Colonic mucosa (tissue), 4 donors: ENCODE measurements at regions not wholly inside any gene's neighbourhood (a gene's known extent, or its start where the extent isn't known, plus 50 kb on each side); places are given as distances from the start of the nearest gene placed in this dataset.
A peak's percentile ranks its signal among the peaks of the same experiment; 100 is the strongest.

ENCODE experiments used
- DNase-seq: peaks from one replicate; pipeline ENCODE4 v3.0.0-alpha.2; 2020
- H3K27ac ChIP-seq: fragments of 200-600 bp; one replicate; pipeline ENCODE4 v1.8.0; 2021
- H3K27me3 ChIP-seq: fragments of 200-600 bp; one replicate; pipeline ENCODE4 v1.8.0; 2021
- H3K36me3 ChIP-seq: fragments of 200-600 bp; one replicate; pipeline ENCODE4 v1.8.0; 2021
- H3K4me1 ChIP-seq: fragments of 200-600 bp; one replicate; pipeline ENCODE4 v1.8.0; 2021; ENCODE audit warnings: mild to moderate bottlenecking
- H3K4me3 ChIP-seq: fragments of 200-600 bp; one replicate; pipeline ENCODE4 v1.8.0; 2021
- H3K9ac ChIP-seq, 2 donors: one replicate each; pipeline ENCODE4 v1.7.0; 2013; ENCODE audit warnings: control low read depth in 2 of 2, low read depth in 2 of 2, low read length in 2 of 2
- H3K9me3 ChIP-seq: fragments of 200-600 bp; one replicate; pipeline ENCODE4 v1.8.0; 2021
- CTCF ChIP-seq: fragments of 200-600 bp; IDR thresholded peaks from one replicate; pipeline ENCODE4 v1.8.0; 2022; ENCODE audit warnings: antibody characterized with exemption, mild to moderate bottlenecking
- intact Hi-C: fragments of 100-400 bp; cut with DNase I; formaldehyde crosslinking; loops from one replicate; pipeline ENCODE4 v1.14.1; 2022
- donor health status: healthy.
- donor health status: DM: no; HTN: no; CAD: no.
- donor health status: DM: no; HTN: no; CAD: no.

DNA sequence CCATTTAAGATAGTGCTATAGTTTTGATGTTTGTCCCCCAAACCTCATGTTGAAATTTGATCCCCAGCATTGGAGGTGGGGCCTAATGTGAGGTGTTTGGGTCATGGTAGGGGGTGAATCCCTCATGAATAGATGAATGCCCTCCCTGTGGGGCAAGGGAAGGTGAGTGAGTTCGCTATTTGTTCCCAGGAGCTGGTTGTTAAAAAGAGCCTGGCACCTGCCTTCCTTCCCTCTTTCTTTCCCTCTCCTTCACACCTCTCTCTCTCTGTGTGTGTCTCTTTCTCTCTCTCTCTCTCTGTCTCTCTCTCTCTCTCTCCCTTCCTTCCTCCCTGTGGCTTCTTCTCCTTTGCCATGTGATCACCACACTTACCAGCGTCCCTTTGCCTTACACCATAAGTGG lies 160.7 kb downstream of the AASDH start:
- no peak for TF ChIP-seq CTCF
- peak overlapping the region; percentile 57 for H3K27ac ChIP-seq
- no peak overlapping the region for H3K9ac ChIP-seq
- no peaks in the 10 kb centered on the region for H3K36me3 ChIP-seq
- no peaks in the 10 kb centered on the region for H3K27me3 ChIP-seq
- H3K4me1 ChIP-seq, result no peaks in the 10 kb centered on the region
- H3K4me3 ChIP-seq, result no peak overlapping the region
- no peak for DNase-seq
- intact Hi-C loops, result no loop called here
- H3K9me3 ChIP-seq, result no peaks in the 10 kb centered on the region

- no peak for DNase-seq
Observed at GRCh38 chr4:56224641-56225040, 162.7 kb downstream of the AASDH start.

DNA sequence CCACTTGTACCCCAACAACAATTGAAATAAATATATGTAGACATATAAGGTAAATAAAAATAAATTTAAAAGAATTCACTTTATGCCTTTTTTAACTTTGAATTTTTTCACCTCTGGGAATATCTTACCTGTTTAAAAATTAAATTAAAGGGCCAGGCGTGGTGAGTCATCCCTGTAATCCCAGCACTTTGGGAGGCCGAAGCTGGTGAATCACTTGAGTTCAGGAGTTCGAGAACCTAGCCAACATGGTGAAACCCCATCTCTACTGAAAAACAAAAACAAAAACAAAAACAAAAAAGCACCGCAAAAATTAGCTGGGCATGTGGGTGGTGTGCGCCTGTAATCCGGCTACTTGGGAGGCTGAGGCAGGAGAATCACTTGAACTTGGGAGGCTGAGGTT lies 164.8 kb downstream of the AASDH start:
- Histone ChIP-seq H3K27me3 (no peaks in the 10 kb centered on the region), H3K9ac (no peak overlapping the region), H3K4me1 (no peaks in the 10 kb centered on the region), H3K9me3 (no peaks in the 10 kb centered on the region), H3K27ac (no peak overlapping the region), H3K4me3 (no peak overlapping the region), H3K36me3 (no peaks in the 10 kb centered on the region)
- TF ChIP-seq CTCF, result no peak
- intact Hi-C loops, result no loop called here
- no peak for DNase-seq

More at GRCh38 chr4:56224641-56225040, 162.7 kb downstream of the AASDH start:
- intact Hi-C loops, result no loop called here
- H3K27me3 ChIP-seq, result no peaks in the 10 kb centered on the region
- TF ChIP-seq CTCF, result no peak
- no peaks in the 10 kb centered on the region for H3K9me3 ChIP-seq
- no peak overlapping the region for H3K27ac ChIP-seq
- H3K36me3 ChIP-seq, result no peaks in the 10 kb centered on the region
- no peak overlapping the region for H3K4me3 ChIP-seq
- no peaks in the 10 kb centered on the region for H3K4me1 ChIP-seq
- no peak overlapping the region for H3K9ac ChIP-seq

DNA sequence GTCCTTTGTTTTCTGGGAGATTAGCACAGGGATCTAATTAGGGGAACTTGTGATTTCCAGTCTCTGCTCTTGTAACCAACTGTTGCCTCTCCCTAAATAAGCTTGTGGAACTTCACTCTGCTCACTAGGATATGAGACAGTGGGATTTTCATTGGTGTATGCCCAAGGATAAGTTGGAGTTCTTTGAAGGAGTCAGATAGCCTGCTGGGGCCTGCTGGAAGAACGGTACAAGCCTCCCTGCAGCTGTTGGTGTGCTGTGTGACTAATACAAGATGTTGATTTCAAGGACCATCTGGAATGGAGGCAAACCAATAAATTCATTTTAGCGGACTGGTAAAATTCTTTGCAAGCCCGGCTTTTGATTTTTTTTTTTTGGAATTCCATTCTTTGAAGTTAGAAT lies 167.0 kb downstream of the AASDH start:
- DNase-seq, result no peak
- H3K4me1 ChIP-seq, result no peaks in the 10 kb centered on the region
- no peak for TF ChIP-seq CTCF
- H3K4me3 ChIP-seq, result no peak overlapping the region
- no peaks in the 10 kb centered on the region for H3K27me3 ChIP-seq
- no peaks in the 10 kb centered on the region for H3K36me3 ChIP-seq
- intact Hi-C loops, result no loop called here
- no peak overlapping the region for H3K27ac ChIP-seq
- no peak overlapping the region for H3K9ac ChIP-seq
- no peaks in the 10 kb centered on the region for H3K9me3 ChIP-seq

DNA sequence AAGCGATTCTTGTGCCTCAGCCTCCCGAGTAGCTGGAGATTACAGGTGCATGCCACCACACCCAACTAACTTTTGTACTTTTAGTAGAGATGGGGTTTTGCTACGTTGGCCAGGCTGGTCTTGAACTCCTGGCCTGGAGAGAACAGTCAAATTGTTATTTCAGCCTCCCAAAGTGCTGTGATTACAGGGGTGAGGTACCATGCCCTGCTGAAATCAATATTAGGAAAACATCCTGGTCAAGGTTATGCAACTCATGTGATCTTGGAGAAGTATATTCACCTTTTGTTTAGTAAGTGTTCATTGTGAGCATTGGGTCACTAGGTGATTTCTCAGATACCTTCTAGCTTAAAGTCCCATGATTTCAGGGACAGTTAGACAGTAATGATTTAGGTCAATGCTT lies 167.8 kb downstream of the AASDH start:
- intact Hi-C loops, result no loop called here
- no peak for DNase-seq
- H3K9ac ChIP-seq, result no peak overlapping the region
- no peaks in the 10 kb centered on the region for H3K4me1 ChIP-seq
- no peaks in the 10 kb centered on the region for H3K9me3 ChIP-seq
- H3K36me3 ChIP-seq, result no peaks in the 10 kb centered on the region
- TF ChIP-seq CTCF, result no peak
- no peak overlapping the region for H3K4me3 ChIP-seq
- H3K27ac ChIP-seq, result no peak overlapping the region
- no peaks in the 10 kb centered on the region for H3K27me3 ChIP-seq
